Mesendoderm (in vitro differentiated cells): ENCODE measurements at regions not wholly inside any gene's neighbourhood (a gene's known extent, or its start where the extent isn't known, plus 50 kb on each side); places are given as distances from the start of the nearest gene placed in this dataset. TPM values are rescaled to one million over a fixed set of nuclear protein-coding genes. Genes with fewer than 3 reads are reported as not detected.

ENCODE experiments used
- small RNA-seq: library from polyadenylated mRNA; stranded (forward); fragments of <200 nt; extraction: miRNeasy Mini kit (QIAGEN cat#:217004); gene quantifications from one replicate; pipeline ENCODE3, GENCODE V24; 2013; ENCODE audit not compliant: insufficient read depth

Small RNA genes lying in the stretch of these regions (small RNA-seq; reads per million reads assigned to genes)
- not detected for gene MRPS36P5
- not detected for gene RPS27P21
